ENCODE measurements at regions not wholly inside any gene's neighbourhood (a gene's known extent, or its start where the extent isn't known, plus 50 kb on each side); places are given as distances from the start of the nearest gene placed in this dataset.

DNA sequence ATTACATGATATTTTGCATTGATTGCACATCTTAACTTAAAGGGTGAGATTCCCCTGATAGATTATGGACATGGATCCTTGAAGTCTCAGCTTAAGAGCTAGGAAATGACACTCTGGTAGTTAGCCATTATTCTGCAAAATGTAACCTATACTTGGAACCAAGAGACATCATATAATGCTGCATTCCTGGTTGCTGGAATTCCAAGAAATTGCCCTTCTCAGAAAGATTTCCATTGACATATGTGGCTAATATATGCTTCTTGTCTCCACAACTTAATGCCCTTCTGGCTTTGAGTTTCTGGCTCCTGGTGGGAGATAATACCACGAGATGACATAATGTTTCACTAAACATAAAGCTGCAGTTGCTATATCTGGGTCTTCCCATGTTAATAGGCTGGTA is 204.4 kb upstream of the TRPC4 start:
- TF ChIP-seq POLR2A (IDR thresholded peaks at IDR 0.05), result no peak
- TF ChIP-seq CTCF (IDR thresholded peaks at IDR 0.05), result no peak
- no peak for TF ChIP-seq POLR2AphosphoS5 (IDR thresholded peaks at IDR 0.05)
- no peak for TF ChIP-seq EP300 (IDR thresholded peaks at IDR 0.05; ENCODE audit: low read depth)

All from transverse colon (tissue), 4 donors.